ENCODE measurements at regions not wholly inside any gene's neighbourhood (a gene's known extent, or its start where the extent isn't known, plus 50 kb on each side); places are given as distances from the start of the nearest gene placed in this dataset.

DNA sequence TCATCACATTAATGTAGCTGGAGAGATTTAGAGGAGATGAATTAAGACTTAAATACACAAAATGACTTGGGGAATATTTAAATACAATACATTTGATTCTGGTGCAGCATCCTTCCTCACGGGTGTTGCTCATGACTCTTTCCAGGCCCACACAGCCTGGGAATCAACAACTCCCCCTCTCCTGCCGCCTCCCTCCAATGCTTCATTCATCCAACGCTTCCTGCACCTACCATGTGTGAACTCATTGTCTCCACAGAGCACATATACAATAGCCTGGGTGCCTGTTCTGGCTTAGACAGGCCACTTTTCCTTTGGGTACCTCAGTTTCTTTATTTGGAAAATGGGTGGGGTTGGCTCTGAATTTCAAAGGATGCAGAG lies 476.9 kb upstream of the CADM1 start:
- TF ChIP-seq POLR2A (IDR thresholded peaks at IDR 0.05): no peak
- TF ChIP-seq, protein P1, sequence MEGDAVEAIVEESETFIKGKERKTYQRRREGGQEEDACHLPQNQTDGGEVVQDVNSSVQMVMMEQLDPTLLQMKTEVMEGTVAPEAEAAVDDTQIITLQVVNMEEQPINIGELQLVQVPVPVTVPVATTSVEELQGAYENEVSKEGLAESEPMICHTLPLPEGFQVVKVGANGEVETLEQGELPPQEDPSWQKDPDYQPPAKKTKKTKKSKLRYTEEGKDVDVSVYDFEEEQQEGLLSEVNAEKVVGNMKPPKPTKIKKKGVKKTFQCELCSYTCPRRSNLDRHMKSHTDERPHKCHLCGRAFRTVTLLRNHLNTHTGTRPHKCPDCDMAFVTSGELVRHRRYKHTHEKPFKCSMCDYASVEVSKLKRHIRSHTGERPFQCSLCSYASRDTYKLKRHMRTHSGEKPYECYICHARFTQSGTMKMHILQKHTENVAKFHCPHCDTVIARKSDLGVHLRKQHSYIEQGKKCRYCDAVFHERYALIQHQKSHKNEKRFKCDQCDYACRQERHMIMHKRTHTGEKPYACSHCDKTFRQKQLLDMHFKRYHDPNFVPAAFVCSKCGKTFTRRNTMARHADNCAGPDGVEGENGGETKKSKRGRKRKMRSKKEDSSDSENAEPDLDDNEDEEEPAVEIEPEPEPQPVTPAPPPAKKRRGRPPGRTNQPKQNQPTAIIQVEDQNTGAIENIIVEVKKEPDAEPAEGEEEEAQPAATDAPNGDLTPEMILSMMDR (IDR thresholded peaks at IDR 0.05): no peak
